Effector memory CD8-positive, alpha-beta T cell (primary cell): ENCODE measurements at regions not wholly inside any gene's neighbourhood (a gene's known extent, or its start where the extent isn't known, plus 50 kb on each side); places are given as distances from the start of the nearest gene placed in this dataset.
A peak's percentile ranks its signal among the peaks of the same experiment; 100 is the strongest.
"Not testable (repeated sequence)": the region's sequence is repeated elsewhere in the genome, so short reads cannot be mapped to it uniquely, and the experiment has no call there.

Experiments used
- ATAC-seq: fragments of 150-1000 bp; cut with Tn5 transposase; replicated peaks from 2 replicates; pipeline ENCODE4 v1.10.0; 2021; ENCODE audit warnings: mild to moderate bottlenecking, moderate library complexity
- DNase-seq, 3 experiments: peaks; one replicate each; pipeline ENCODE4 v3.0.0; 2021
- H3K27ac Mint-ChIP-seq, 2 donors: one replicate each; pipeline ENCODE4 v1.8.0; 2022; ENCODE audit warnings: mild to moderate bottlenecking in 2 of 2, mixed read lengths in 2 of 2, moderate library complexity in 2 of 2
- H3K27me3 Mint-ChIP-seq, 2 donors: one replicate each; pipeline ENCODE4 v1.8.0; 2022; ENCODE audit warnings: mixed read lengths in 2 of 2
- H3K36me3 Mint-ChIP-seq: one replicate; pipeline ENCODE4 v1.8.0; 2022; ENCODE audit warnings: mild to moderate bottlenecking, moderate library complexity, mixed read lengths; ENCODE audit not compliant: insufficient read depth
- H3K4me1 Mint-ChIP-seq, 2 donors: one replicate each; pipeline ENCODE4 v1.8.0; 2022; ENCODE audit warnings: low read depth in 2 of 2, mixed read lengths in 2 of 2
- H3K4me3 Mint-ChIP-seq, 2 donors: one replicate each; pipeline ENCODE4 v1.8.0; 2022; ENCODE audit warnings: mild to moderate bottlenecking in 2 of 2, mixed read lengths in 2 of 2, moderate library complexity in 2 of 2
- H3K9me3 Mint-ChIP-seq, 2 donors: one replicate each; pipeline ENCODE4 v1.8.0; 2022; ENCODE audit warnings: mixed read lengths in 2 of 2

DNA sequence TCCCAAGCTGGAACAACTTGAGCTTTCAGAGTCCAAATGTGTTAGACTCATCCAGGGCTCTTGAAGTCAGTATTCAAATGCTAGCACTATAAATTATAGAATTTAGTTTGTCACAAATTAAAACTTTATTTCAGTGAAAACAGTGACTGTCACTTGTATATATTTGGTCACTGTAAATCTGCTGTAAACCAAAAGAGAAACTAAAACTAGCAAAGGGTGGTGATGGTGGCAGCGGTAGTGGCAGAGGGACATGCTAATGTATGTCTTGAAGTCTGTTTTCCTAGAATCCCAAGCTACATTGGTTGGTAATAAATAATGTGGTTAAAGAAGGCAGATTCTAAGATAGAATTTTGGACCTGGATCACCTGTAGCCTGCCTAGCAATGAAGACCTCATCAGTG lies 140.4 kb upstream of the CENPW start:
- H3K27me3 Mint-ChIP-seq: no peaks in the 10 kb centered on the region

GRCh38 chr6:126202707-126203106 lies 137.2 kb upstream of the CENPW start:
- no peak for ATAC-seq
- H3K4me1 Mint-ChIP-seq: peaks cover 3% of the 10 kb centered on the region in 2 donors
- no peak overlapping the region for H3K4me3 Mint-ChIP-seq
- H3K36me3 Mint-ChIP-seq: no peaks in the 10 kb centered on the region
- DNase-seq: no peak
- H3K27ac Mint-ChIP-seq: no peak overlapping the region
- H3K9me3 Mint-ChIP-seq: no peaks in the 10 kb centered on the region
- no peaks in the 10 kb centered on the region for H3K27me3 Mint-ChIP-seq

More for the DNA sequence above, 140.4 kb upstream of the CENPW start:
- Mint-ChIP-seq H3K4me1 (peaks cover 3% of the 10 kb centered on the region in 2 donors), H3K9me3 (no peaks in the 10 kb centered on the region), H3K27ac (peak overlapping the region; percentile 66 to 84), H3K36me3 (no peaks in the 10 kb centered on the region), H3K4me3 (peak overlapping the region; percentile 26 to 67)
- DNase-seq (no peak), ATAC-seq (peak; percentile 44)

DNA sequence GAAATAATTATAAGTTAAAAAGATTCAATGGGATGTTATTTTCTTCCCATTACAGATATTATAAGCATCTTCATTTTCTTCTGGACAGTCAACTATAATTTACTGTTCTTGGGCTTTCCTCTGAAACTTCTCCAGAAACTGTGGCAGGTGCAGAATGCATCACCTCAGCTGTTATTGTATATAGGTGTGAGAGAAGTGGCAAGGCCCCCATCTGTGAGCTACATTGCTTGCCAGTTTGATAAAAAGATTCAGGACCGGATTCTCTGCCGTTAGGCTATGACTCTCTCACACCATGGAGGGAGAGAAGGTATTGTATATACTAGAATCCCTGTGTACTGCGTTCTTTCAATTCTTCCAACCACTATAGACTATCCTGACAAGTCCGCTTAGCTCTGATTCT lies 135.8 kb upstream of the CENPW start:
- H3K36me3 Mint-ChIP-seq: no peaks in the 10 kb centered on the region
- no peak overlapping the region for H3K27ac Mint-ChIP-seq
- no peaks in the 10 kb centered on the region for H3K27me3 Mint-ChIP-seq
- H3K9me3 Mint-ChIP-seq: no peaks in the 10 kb centered on the region
- ATAC-seq (no peak), DNase-seq (no peak)
- no peak overlapping the region for H3K4me3 Mint-ChIP-seq
- no peaks in the 10 kb centered on the region for H3K4me1 Mint-ChIP-seq

DNA sequence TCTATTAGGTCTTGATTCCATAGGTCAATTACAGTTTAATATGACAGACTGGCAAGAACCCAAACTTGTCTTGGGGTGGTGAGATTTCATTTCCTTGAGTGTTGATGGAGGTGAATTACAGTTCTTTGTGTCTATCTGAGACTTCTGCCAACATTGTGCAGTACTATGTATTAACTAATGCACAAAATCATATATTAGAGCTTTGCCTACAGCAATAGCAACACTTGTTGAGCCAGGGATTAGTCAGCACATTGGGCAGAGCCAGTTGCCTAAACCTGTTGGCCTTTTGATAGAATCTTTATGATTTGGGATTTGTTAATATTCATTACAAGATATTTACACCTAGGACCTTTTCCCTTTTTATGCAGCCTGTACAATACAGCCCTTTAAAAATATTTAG lies 135.3 kb upstream of the CENPW start:
- H3K4me1 Mint-ChIP-seq: no peaks in the 10 kb centered on the region
- H3K36me3 Mint-ChIP-seq: no peaks in the 10 kb centered on the region
- H3K9me3 Mint-ChIP-seq: no peaks in the 10 kb centered on the region
- no peak for DNase-seq
- no peak overlapping the region for H3K27ac Mint-ChIP-seq
- no peak for ATAC-seq
- H3K4me3 Mint-ChIP-seq: no peak overlapping the region
- no peaks in the 10 kb centered on the region for H3K27me3 Mint-ChIP-seq

DNA sequence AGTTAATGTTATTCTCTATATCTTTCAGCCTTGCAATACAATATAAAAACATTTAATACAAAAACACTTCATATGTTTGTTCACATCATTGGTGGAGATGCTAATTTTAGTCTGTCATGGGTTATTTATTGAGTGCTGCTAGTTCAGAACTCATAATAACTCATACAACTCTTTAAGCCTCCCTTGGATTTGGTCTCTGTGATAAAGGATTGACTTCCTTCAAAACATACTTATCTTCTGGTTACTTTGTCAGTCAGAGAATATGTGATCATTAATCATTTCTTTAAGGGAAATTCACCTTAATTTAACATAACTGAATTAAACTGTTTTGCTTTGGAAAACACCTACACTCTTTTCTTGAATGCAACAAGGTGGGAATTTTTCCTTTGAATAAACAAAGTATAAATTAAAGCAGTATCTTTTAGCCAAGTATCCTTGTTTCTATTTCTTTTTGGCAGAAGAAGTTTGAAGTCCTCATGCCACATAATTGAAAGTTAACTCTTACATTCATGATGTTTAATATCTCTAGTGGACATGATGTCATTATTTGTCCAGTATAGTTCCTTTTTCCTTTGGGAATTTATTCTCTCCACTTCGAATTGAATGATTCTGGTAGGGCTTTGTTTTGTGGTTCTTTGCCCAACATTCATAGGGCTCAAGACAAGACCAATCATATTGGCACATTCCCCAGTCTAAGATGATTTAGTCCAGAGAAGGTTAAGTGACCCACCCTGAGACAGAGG lies 133.2 kb upstream of the CENPW start:
- H3K27ac Mint-ChIP-seq: no peak overlapping the region
- DNase-seq (no peak), ATAC-seq (no peak)
- H3K27me3 Mint-ChIP-seq: no peaks in the 10 kb centered on the region
- H3K9me3 Mint-ChIP-seq: no peaks in the 10 kb centered on the region
- H3K36me3 Mint-ChIP-seq: no peaks in the 10 kb centered on the region
- no peak overlapping the region for H3K4me3 Mint-ChIP-seq
- no peaks in the 10 kb centered on the region for H3K4me1 Mint-ChIP-seq

DNA sequence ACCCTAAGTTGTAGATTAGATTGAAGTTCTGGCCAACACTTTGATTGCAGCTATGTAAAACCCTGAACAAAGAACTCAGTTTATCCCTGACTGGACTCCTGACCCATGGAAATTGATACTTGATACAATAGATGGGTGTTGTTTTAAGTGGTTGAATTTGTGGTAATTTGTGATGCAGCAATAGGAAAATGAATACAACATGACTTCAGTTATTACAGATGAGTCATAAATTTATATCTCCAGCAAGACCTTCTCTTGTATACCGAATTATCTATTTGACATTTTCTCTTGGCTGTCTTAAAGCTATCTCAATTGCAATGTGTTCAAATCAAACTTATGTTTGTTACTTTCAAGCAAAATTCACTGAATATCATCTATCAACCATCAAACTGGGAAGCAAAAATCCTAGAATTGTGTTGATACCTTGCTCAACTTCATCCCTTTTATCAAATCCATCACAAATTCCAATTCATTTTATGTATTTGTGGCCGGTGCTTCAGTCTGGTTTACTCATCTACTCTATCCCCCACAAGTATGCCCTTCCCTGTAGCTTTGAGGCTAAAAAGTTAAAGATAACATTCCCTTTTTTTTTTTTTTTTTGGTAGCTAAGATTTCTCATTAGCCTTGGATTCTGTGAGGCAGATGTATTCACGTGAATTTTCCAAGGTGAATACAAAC lies 129.4 kb upstream of the CENPW start:
- ATAC-seq (no peak), DNase-seq (no peak)
- Mint-ChIP-seq H3K27me3 (no peaks in the 10 kb centered on the region), H3K4me3 (no peak overlapping the region), H3K9me3 (no peaks in the 10 kb centered on the region), H3K4me1 (no peaks in the 10 kb centered on the region), H3K27ac (no peak overlapping the region), H3K36me3 (no peaks in the 10 kb centered on the region)

- ATAC-seq (no peak), DNase-seq (no peak)
- no peaks in the 10 kb centered on the region for H3K36me3 Mint-ChIP-seq
- no peak overlapping the region for H3K4me3 Mint-ChIP-seq
- no peak overlapping the region for H3K27ac Mint-ChIP-seq
- no peaks in the 10 kb centered on the region for H3K27me3 Mint-ChIP-seq
- no peaks in the 10 kb centered on the region for H3K4me1 Mint-ChIP-seq
- no peaks in the 10 kb centered on the region for H3K9me3 Mint-ChIP-seq
Measured at GRCh38 chr6:126217497-126217896, 122.4 kb upstream of the CENPW start.

GRCh38 chr6:126220901-126221300 lies 119.0 kb upstream of the CENPW start:
- H3K36me3 Mint-ChIP-seq, H3K9me3 Mint-ChIP-seq, H3K4me3 Mint-ChIP-seq, H3K27me3 Mint-ChIP-seq, ATAC-seq, H3K4me1 Mint-ChIP-seq, DNase-seq: not testable (repeated sequence)
- peak overlapping the region in 1 of 2 donors; percentile 14 for H3K27ac Mint-ChIP-seq

DNA sequence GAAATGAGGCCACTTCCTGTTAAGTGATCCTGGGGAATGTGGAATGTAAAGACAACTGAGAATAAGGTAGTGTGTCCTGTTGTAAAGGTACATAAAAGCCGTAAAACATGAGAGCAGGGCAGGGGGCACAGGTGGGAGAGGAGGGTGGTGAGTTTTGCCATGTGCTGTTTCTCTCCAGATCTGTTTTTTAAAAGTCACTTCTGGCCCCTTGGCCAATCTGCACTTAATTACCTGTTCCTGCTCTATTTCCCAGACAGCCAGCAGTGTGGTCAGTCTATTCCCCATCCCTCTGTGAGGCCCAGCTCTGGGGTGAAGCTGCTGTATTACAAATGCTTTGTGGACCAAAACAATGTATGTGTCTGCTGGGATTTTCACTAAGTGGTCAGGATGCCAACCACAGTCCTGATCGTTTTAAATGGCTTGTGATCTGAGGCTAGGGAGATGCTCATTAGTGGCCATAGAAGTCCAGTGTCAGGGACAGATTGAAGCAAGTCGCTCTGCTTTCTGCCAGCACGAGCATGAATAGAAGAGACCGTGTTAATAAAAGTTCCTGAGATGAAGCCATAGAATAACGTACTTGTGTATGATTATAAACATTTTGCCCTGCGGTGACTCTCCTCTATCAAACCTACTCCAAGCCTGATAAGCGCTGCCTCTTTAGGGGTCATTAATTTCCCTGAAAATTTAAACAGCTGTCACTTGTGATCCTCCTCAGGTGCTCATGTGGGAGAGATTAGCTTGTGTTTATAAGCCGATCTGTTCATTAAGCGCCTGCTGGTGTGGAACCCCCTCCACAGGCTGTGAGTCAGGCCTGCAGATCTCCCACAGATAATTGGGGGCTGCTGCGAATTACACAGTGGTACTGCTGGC lies 111.8 kb upstream of the CENPW start:
- Mint-ChIP-seq H3K27me3 (no peaks in the 10 kb centered on the region), H3K36me3 (no peaks in the 10 kb centered on the region), H3K4me1 (no peaks in the 10 kb centered on the region), H3K27ac (no peak overlapping the region), H3K9me3 (no peaks in the 10 kb centered on the region), H3K4me3 (no peak overlapping the region)
- DNase-seq (no peak), ATAC-seq (no peak)

GRCh38 chr6:126232671-126233070 lies 107.2 kb upstream of the CENPW start:
- Mint-ChIP-seq H3K27me3 (no peaks in the 10 kb centered on the region), H3K36me3 (no peaks in the 10 kb centered on the region), H3K27ac (no peak overlapping the region), H3K9me3 (no peaks in the 10 kb centered on the region), H3K4me1 (no peaks in the 10 kb centered on the region), H3K4me3 (no peak overlapping the region)
- no peak for ATAC-seq
- no peak for DNase-seq

GRCh38 chr6:126233192-126233591 lies 106.7 kb upstream of the CENPW start:
- no peak for ATAC-seq
- no peaks in the 10 kb centered on the region for H3K27me3 Mint-ChIP-seq
- no peaks in the 10 kb centered on the region for H3K36me3 Mint-ChIP-seq
- no peak overlapping the region for H3K4me3 Mint-ChIP-seq
- H3K4me1 Mint-ChIP-seq: no peaks in the 10 kb centered on the region
- DNase-seq: no peak
- no peak overlapping the region for H3K27ac Mint-ChIP-seq
- H3K9me3 Mint-ChIP-seq: no peaks in the 10 kb centered on the region

DNA sequence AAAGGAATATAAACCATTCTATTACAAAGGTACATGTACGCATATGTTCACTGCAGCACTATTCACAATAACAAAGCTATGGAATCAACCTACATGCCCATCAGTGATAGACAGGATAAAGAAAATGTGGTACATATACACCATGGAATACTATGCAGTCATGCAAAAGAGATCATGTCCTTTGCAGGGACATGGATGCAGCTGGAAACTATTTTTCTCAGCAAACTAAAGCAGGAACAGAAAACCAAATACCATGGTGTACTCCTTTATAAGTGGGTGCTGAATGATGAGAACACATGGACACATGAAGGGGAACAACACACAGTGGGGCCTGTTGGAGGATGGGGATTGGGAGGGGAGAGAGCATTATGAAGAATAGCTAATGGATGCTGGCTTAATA lies 104.6 kb upstream of the CENPW start:
- ATAC-seq (no peak), DNase-seq (no peak)
- Mint-ChIP-seq H3K4me1 (no peaks in the 10 kb centered on the region), H3K4me3 (no peak overlapping the region), H3K27ac (no peak overlapping the region), H3K36me3 (no peaks in the 10 kb centered on the region), H3K9me3 (no peaks in the 10 kb centered on the region), H3K27me3 (no peaks in the 10 kb centered on the region)

- ATAC-seq (no peak), DNase-seq (no peak)
- H3K27me3 Mint-ChIP-seq: no peaks in the 10 kb centered on the region
- H3K4me1 Mint-ChIP-seq: no peaks in the 10 kb centered on the region
- no peaks in the 10 kb centered on the region for H3K9me3 Mint-ChIP-seq
- H3K4me3 Mint-ChIP-seq: no peak overlapping the region
- no peaks in the 10 kb centered on the region for H3K36me3 Mint-ChIP-seq
- H3K27ac Mint-ChIP-seq: no peak overlapping the region
Measured at GRCh38 chr6:126245077-126245476, 94.8 kb upstream of the CENPW start.

DNA sequence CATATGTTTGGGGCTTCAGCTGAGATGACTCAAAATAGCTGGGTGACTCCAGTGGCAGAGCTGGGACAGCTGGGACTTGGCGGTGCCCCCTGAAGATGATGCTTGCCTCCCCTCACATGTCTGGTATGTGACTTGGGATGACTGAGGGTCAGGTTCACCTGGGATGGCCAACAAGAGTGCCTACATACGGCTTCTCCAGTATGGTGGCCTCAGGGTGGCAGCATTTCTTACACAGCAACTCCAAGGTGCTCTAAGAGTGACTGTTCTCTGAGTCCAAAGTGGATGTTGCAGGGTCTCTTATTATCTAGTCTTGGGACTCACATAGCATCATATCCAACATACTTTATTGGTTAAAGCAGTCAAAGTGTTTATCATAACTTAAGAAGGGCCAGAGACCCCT lies 87.8 kb upstream of the CENPW start:
- no peak for DNase-seq
- Mint-ChIP-seq H3K4me1 (no peaks in the 10 kb centered on the region), H3K9me3 (peaks cover 1 to 8% of the 10 kb centered on the region in 2 donors), H3K4me3 (no peak overlapping the region), H3K27ac (no peak overlapping the region), H3K36me3 (no peaks in the 10 kb centered on the region), H3K27me3 (no peaks in the 10 kb centered on the region)
- ATAC-seq: no peak
